ENCODE measurements at regions not wholly inside any gene's neighbourhood (a gene's known extent, or its start where the extent isn't known, plus 50 kb on each side); places are given as distances from the start of the nearest gene placed in this dataset.

- DNase-seq (ENCODE audit: low read depth, low spot score), result no peak
- H3K36me3 ChIP-seq (ENCODE audit: insufficient read depth, low read length), result no peaks in the 10 kb centered on the region
- no peak overlapping the region for H3K4me3 ChIP-seq
- H3K9ac ChIP-seq (ENCODE audit: insufficient read length), result no peak overlapping the region
- no peak for TF ChIP-seq FOXP2 (optimal IDR thresholded peaks at IDR 0.05; ENCODE audit: control extremely low read depth, extremely low read length, insufficient read depth)
- H3K27ac ChIP-seq, result no peak overlapping the region
- H3K9me3 ChIP-seq (ENCODE audit: low read depth, low read length), result peaks cover 4% of the 10 kb centered on the region; the same call in 1 of the 2 replicates
These were observed 165.3 kb upstream of the TFPI start for GRCh38 chr2:187719510-187719909.

- TF ChIP-seq EZH2 (IDR thresholded peaks at IDR 0.05) (no peak), POLR2AphosphoS5 (IDR thresholded peaks at IDR 0.05; ENCODE audit: borderline replicate concordance, low read depth, low read length) (no peak), FOXP2 (optimal IDR thresholded peaks at IDR 0.05; ENCODE audit: control extremely low read depth, extremely low read length, insufficient read depth) (no peak)
- Histone ChIP-seq H3K27ac (no peak overlapping the region), H3K9ac (ENCODE audit: insufficient read length) (no peak overlapping the region)
These were observed 194.7 kb upstream of the TFPI start for GRCh38 chr2:187748958-187749357.

GRCh38 chr2:187749804-187750431 is 195.7 kb upstream of the TFPI start:
- no peak overlapping the region for H3K9ac ChIP-seq (ENCODE audit: insufficient read length)
- TF ChIP-seq FOXP2 (optimal IDR thresholded peaks at IDR 0.05; ENCODE audit: control extremely low read depth, extremely low read length, insufficient read depth), result no peak
- no peak for TF ChIP-seq POLR2AphosphoS5 (IDR thresholded peaks at IDR 0.05; ENCODE audit: borderline replicate concordance, low read depth, low read length)
- no peak for TF ChIP-seq EZH2 (IDR thresholded peaks at IDR 0.05)
- no peak overlapping the region for H3K27ac ChIP-seq
- DNase-seq (ENCODE audit: low read depth, low spot score), result no peak
- H3K9me3 ChIP-seq (ENCODE audit: low read depth, low read length), result no peaks in the 10 kb centered on the region
- H3K4me3 ChIP-seq, result no peak overlapping the region
- no peaks in the 10 kb centered on the region for H3K36me3 ChIP-seq (ENCODE audit: insufficient read depth, low read length)

More at GRCh38 chr2:187748958-187749357, 194.7 kb upstream of the TFPI start:
- H3K9me3 ChIP-seq (ENCODE audit: low read depth, low read length), result no peaks in the 10 kb centered on the region
- H3K36me3 ChIP-seq (ENCODE audit: insufficient read depth, low read length), result no peaks in the 10 kb centered on the region
- no peak for DNase-seq (ENCODE audit: low read depth, low spot score)
- H3K4me3 ChIP-seq, result no peak overlapping the region

GRCh38 chr2:187768995-187769394 is 214.8 kb upstream of the TFPI start:
- no peak for DNase-seq (ENCODE audit: low read depth, low spot score)
- no peaks in the 10 kb centered on the region for H3K36me3 ChIP-seq (ENCODE audit: insufficient read depth, low read length)
- TF ChIP-seq FOXP2 (optimal IDR thresholded peaks at IDR 0.05; ENCODE audit: control extremely low read depth, extremely low read length, insufficient read depth), result no peak
- TF ChIP-seq EZH2 (IDR thresholded peaks at IDR 0.05), result no peak
- TF ChIP-seq POLR2AphosphoS5 (IDR thresholded peaks at IDR 0.05; ENCODE audit: borderline replicate concordance, low read depth, low read length), result no peak
- H3K9ac ChIP-seq (ENCODE audit: insufficient read length), result no peak overlapping the region
- H3K27ac ChIP-seq, result no peak overlapping the region
- no peaks in the 10 kb centered on the region for H3K9me3 ChIP-seq (ENCODE audit: low read depth, low read length)
- H3K4me3 ChIP-seq, result no peak overlapping the region

- H3K36me3 ChIP-seq (ENCODE audit: insufficient read depth, low read length), result no peaks in the 10 kb centered on the region
- no peak overlapping the region for H3K4me3 ChIP-seq
- TF ChIP-seq FOXP2 (optimal IDR thresholded peaks at IDR 0.05; ENCODE audit: control extremely low read depth, extremely low read length, insufficient read depth), result no peak
- TF ChIP-seq POLR2AphosphoS5 (IDR thresholded peaks at IDR 0.05; ENCODE audit: borderline replicate concordance, low read depth, low read length), result no peak
- no peak for TF ChIP-seq EZH2 (IDR thresholded peaks at IDR 0.05)
- no peaks in the 10 kb centered on the region for H3K9me3 ChIP-seq (ENCODE audit: low read depth, low read length)
- DNase-seq (ENCODE audit: low read depth, low spot score), result no peak
- H3K9ac ChIP-seq (ENCODE audit: insufficient read length), result no peak overlapping the region
- H3K27ac ChIP-seq, result no peak overlapping the region
These were observed 215.2 kb upstream of the TFPI start for GRCh38 chr2:187769437-187769836.

GRCh38 chr2:187774551-187775071 is 220.4 kb upstream of the TFPI start:
- DNase-seq (ENCODE audit: low read depth, low spot score), result no peak
- no peak overlapping the region for H3K9ac ChIP-seq (ENCODE audit: insufficient read length)
- no peaks in the 10 kb centered on the region for H3K36me3 ChIP-seq (ENCODE audit: insufficient read depth, low read length)
- no peak overlapping the region for H3K4me3 ChIP-seq
- no peak overlapping the region for H3K27ac ChIP-seq
- TF ChIP-seq POLR2AphosphoS5 (IDR thresholded peaks at IDR 0.05; ENCODE audit: borderline replicate concordance, low read depth, low read length) (no peak), FOXP2 (optimal IDR thresholded peaks at IDR 0.05; ENCODE audit: control extremely low read depth, extremely low read length, insufficient read depth) (no peak), EZH2 (IDR thresholded peaks at IDR 0.05) (no peak)
- H3K9me3 ChIP-seq (ENCODE audit: low read depth, low read length), result no peaks in the 10 kb centered on the region

GRCh38 chr2:187775196-187775595 is 221.0 kb upstream of the TFPI start:
- H3K27ac ChIP-seq, result no peak overlapping the region
- H3K9ac ChIP-seq (ENCODE audit: insufficient read length), result no peak overlapping the region
- H3K36me3 ChIP-seq (ENCODE audit: insufficient read depth, low read length), result no peaks in the 10 kb centered on the region
- H3K4me3 ChIP-seq, result no peak overlapping the region
- no peaks in the 10 kb centered on the region for H3K9me3 ChIP-seq (ENCODE audit: low read depth, low read length)
- TF ChIP-seq FOXP2 (optimal IDR thresholded peaks at IDR 0.05; ENCODE audit: control extremely low read depth, extremely low read length, insufficient read depth), result no peak
- no peak for TF ChIP-seq POLR2AphosphoS5 (IDR thresholded peaks at IDR 0.05; ENCODE audit: borderline replicate concordance, low read depth, low read length)
- TF ChIP-seq EZH2 (IDR thresholded peaks at IDR 0.05), result no peak
- DNase-seq (ENCODE audit: low read depth, low spot score), result no peak

- Histone ChIP-seq H3K9ac (ENCODE audit: insufficient read length) (no peak overlapping the region), H3K36me3 (ENCODE audit: insufficient read depth, low read length) (no peaks in the 10 kb centered on the region), H3K27ac (no peak overlapping the region), H3K4me3 (no peak overlapping the region), H3K9me3 (ENCODE audit: low read depth, low read length) (no peaks in the 10 kb centered on the region)
- TF ChIP-seq EZH2 (IDR thresholded peaks at IDR 0.05) (no peak), FOXP2 (optimal IDR thresholded peaks at IDR 0.05; ENCODE audit: control extremely low read depth, extremely low read length, insufficient read depth) (no peak), POLR2AphosphoS5 (IDR thresholded peaks at IDR 0.05; ENCODE audit: borderline replicate concordance, low read depth, low read length) (no peak)
- no peak for DNase-seq (ENCODE audit: low read depth, low spot score)
These were observed 221.4 kb upstream of the TFPI start for GRCh38 chr2:187775651-187776050.

- TF ChIP-seq FOXP2 (optimal IDR thresholded peaks at IDR 0.05; ENCODE audit: control extremely low read depth, extremely low read length, insufficient read depth), result no peak
- no peak for TF ChIP-seq POLR2AphosphoS5 (IDR thresholded peaks at IDR 0.05; ENCODE audit: borderline replicate concordance, low read depth, low read length)
- no peak for TF ChIP-seq EZH2 (IDR thresholded peaks at IDR 0.05)
- Histone ChIP-seq H3K9ac (ENCODE audit: insufficient read length) (no peak overlapping the region), H3K27ac (no peak overlapping the region), H3K9me3 (ENCODE audit: low read depth, low read length) (no peaks in the 10 kb centered on the region), H3K36me3 (ENCODE audit: insufficient read depth, low read length) (no peaks in the 10 kb centered on the region), H3K4me3 (no peak overlapping the region)
- DNase-seq (ENCODE audit: low read depth, low spot score), result no peak
These were observed 228.1 kb upstream of the TFPI start for GRCh38 chr2:187782301-187782700.
